ENCODE measurements at regions not wholly inside any gene's neighbourhood (a gene's known extent, or its start where the extent isn't known, plus 50 kb on each side); places are given as distances from the start of the nearest gene placed in this dataset.

DNA sequence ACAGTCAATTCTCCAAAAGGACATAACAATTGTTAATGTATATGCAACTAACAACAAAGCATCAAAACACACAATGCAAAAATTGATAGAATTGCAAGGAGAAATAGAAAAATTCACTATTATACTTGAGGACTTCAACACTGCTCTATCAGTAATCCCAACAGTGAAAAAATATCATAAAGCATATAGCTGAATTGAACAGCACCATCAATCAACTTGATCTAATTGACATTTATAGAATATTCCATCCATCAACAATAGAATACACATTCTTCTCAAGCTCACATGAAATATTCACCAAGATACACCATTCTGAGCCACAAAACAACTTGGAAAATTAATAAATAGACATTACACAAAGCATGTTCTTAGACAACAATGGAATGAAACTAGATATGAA is 60.1 kb upstream of the ASXL3 start:
- TF ChIP-seq ZFP30 (CRISPR knock-in tag; IDR thresholded peaks at IDR 0.05) (no peak), GLIS3 (CRISPR knock-in tag; IDR thresholded peaks at IDR 0.05) (no peak), CSDC2 (CRISPR knock-in tag; IDR thresholded peaks at IDR 0.05) (no peak), ZFP3 (CRISPR knock-in tag; IDR thresholded peaks at IDR 0.05) (no peak), OSR1 (CRISPR knock-in tag; IDR thresholded peaks at IDR 0.05) (no peak), ZC3H10 (CRISPR knock-in tag; IDR thresholded peaks at IDR 0.05) (no peak), RARB (CRISPR knock-in tag; IDR thresholded peaks at IDR 0.05) (no peak), ESRRG (CRISPR knock-in tag; IDR thresholded peaks at IDR 0.05) (no peak), ZNF70 (CRISPR knock-in tag; IDR thresholded peaks at IDR 0.05) (no peak), PPARA (CRISPR knock-in tag; IDR thresholded peaks at IDR 0.05; ENCODE audit: borderline replicate concordance) (no peak), SNAI2 (CRISPR knock-in tag; IDR thresholded peaks at IDR 0.05) (no peak), ARNTL (CRISPR knock-in tag; IDR thresholded peaks at IDR 0.05; ENCODE audit: borderline replicate concordance, low read depth) (no peak), BACH2 (CRISPR knock-in tag; IDR thresholded peaks at IDR 0.05; ENCODE audit: borderline replicate concordance) (no peak), ISL1 (CRISPR knock-in tag; IDR thresholded peaks at IDR 0.05) (no peak), ZNF8 (CRISPR knock-in tag; IDR thresholded peaks at IDR 0.05) (no peak)
- TF ChIP-seq, protein P1, sequence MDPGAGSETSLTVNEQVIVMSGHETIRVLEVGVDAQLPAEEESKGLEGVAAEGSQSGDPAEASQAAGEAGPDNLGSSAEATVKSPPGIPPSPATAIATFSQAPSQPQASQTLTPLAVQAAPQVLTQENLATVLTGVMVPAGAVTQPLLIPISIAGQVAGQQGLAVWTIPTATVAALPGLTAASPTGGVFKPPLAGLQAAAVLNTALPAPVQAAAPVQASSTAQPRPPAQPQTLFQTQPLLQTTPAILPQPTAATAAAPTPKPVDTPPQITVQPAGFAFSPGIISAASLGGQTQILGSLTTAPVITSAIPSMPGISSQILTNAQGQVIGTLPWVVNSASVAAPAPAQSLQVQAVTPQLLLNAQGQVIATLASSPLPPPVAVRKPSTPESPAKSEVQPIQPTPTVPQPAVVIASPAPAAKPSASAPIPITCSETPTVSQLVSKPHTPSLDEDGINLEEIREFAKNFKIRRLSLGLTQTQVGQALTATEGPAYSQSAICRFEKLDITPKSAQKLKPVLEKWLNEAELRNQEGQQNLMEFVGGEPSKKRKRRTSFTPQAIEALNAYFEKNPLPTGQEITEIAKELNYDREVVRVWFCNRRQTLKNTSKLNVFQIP (CRISPR knock-in tag; IDR thresholded peaks at IDR 0.05; ENCODE audit: borderline replicate concordance, low read depth): no peak
- TF ChIP-seq, protein P2, sequence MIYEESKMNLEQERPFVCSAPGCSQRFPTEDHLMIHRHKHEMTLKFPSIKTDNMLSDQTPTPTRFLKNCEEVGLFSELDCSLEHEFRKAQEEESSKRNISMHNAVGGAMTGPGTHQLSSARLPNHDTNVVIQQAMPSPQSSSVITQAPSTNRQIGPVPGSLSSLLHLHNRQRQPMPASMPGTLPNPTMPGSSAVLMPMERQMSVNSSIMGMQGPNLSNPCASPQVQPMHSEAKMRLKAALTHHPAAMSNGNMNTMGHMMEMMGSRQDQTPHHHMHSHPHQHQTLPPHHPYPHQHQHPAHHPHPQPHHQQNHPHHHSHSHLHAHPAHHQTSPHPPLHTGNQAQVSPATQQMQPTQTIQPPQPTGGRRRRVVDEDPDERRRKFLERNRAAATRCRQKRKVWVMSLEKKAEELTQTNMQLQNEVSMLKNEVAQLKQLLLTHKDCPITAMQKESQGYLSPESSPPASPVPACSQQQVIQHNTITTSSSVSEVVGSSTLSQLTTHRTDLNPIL (CRISPR knock-in tag; IDR thresholded peaks at IDR 0.05; ENCODE audit: low read depth): no peak
- TF ChIP-seq, protein P3, sequence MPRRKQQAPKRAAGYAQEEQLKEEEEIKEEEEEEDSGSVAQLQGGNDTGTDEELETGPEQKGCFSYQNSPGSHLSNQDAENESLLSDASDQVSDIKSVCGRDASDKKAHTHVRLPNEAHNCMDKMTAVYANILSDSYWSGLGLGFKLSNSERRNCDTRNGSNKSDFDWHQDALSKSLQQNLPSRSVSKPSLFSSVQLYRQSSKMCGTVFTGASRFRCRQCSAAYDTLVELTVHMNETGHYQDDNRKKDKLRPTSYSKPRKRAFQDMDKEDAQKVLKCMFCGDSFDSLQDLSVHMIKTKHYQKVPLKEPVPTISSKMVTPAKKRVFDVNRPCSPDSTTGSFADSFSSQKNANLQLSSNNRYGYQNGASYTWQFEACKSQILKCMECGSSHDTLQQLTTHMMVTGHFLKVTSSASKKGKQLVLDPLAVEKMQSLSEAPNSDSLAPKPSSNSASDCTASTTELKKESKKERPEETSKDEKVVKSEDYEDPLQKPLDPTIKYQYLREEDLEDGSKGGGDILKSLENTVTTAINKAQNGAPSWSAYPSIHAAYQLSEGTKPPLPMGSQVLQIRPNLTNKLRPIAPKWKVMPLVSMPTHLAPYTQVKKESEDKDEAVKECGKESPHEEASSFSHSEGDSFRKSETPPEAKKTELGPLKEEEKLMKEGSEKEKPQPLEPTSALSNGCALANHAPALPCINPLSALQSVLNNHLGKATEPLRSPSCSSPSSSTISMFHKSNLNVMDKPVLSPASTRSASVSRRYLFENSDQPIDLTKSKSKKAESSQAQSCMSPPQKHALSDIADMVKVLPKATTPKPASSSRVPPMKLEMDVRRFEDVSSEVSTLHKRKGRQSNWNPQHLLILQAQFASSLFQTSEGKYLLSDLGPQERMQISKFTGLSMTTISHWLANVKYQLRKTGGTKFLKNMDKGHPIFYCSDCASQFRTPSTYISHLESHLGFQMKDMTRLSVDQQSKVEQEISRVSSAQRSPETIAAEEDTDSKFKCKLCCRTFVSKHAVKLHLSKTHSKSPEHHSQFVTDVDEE (CRISPR knock-in tag; IDR thresholded peaks at IDR 0.05): no peak
- TF ChIP-seq, protein P4, sequence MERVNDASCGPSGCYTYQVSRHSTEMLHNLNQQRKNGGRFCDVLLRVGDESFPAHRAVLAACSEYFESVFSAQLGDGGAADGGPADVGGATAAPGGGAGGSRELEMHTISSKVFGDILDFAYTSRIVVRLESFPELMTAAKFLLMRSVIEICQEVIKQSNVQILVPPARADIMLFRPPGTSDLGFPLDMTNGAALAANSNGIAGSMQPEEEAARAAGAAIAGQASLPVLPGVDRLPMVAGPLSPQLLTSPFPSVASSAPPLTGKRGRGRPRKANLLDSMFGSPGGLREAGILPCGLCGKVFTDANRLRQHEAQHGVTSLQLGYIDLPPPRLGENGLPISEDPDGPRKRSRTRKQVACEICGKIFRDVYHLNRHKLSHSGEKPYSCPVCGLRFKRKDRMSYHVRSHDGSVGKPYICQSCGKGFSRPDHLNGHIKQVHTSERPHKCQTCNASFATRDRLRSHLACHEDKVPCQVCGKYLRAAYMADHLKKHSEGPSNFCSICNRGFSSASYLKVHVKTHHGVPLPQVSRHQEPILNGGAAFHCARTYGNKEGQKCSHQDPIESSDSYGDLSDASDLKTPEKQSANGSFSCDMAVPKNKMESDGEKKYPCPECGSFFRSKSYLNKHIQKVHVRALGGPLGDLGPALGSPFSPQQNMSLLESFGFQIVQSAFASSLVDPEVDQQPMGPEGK (CRISPR knock-in tag; IDR thresholded peaks at IDR 0.05; ENCODE audit: borderline replicate concordance): no peak
- ATAC-seq: no peak

DNA sequence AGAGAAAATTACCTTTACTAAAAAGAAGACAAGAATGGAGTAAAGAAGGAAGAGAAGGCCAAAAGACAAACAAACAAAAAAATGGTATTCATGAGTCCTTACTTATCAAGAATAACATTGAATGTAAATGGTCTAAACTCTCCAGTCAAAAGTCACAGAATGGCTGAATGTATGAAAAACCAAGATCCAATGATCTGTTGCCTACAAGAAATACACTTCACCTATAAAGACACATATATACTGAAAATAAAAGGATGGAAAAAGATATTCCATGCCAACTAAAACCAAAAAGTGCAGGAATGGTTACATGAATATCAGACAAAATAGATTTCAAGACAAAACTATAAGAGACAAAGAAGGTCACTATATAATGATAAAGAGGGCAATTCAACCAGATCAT is 65.0 kb upstream of the ASXL3 start:
- TF ChIP-seq BACH2 (CRISPR knock-in tag; IDR thresholded peaks at IDR 0.05; ENCODE audit: borderline replicate concordance) (no peak), ZNF565 (CRISPR knock-in tag; conservative IDR thresholded peaks at IDR 0.05; ENCODE audit: low read depth) (no peak), GLIS3 (CRISPR knock-in tag; IDR thresholded peaks at IDR 0.05) (no peak), ARNTL (CRISPR knock-in tag; IDR thresholded peaks at IDR 0.05; ENCODE audit: borderline replicate concordance, low read depth) (no peak)
- TF ChIP-seq, protein P1 (CRISPR knock-in tag; IDR thresholded peaks at IDR 0.05; ENCODE audit: borderline replicate concordance, low read depth): no peak
- no peak for ATAC-seq

DNA sequence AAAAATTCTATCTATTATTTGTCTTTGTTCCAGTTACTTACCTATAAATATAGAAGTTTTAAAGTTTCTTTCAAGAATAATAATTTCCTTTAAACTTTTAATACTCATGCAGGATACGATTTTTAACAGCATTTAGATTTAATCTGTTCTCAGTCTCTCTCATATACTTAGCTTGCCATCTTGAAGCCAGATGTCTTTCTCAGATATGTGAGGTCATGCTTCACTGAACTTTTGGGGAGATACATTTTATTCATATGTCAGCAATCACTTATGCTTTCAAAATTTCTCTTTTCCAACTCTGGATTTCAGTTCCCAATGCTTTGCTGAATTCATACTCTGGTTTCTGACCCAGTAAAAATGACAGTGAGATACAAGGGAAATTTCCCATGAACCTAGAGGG is 66.5 kb upstream of the CCDC178 start:
- no peak for ATAC-seq
- TF ChIP-seq CSDC2 (CRISPR knock-in tag; IDR thresholded peaks at IDR 0.05): no peak
- TF ChIP-seq ZNF70 (CRISPR knock-in tag; IDR thresholded peaks at IDR 0.05): no peak
- no peak for TF ChIP-seq GLIS3 (CRISPR knock-in tag; IDR thresholded peaks at IDR 0.05)
- TF ChIP-seq ZNF8 (CRISPR knock-in tag; IDR thresholded peaks at IDR 0.05): no peak
- TF ChIP-seq, protein P3 (CRISPR knock-in tag; IDR thresholded peaks at IDR 0.05): no peak
- no peak for TF ChIP-seq OSR1 (CRISPR knock-in tag; IDR thresholded peaks at IDR 0.05)

Measured in SK-N-SH treated with all-trans-retinoic acid at 6 μM for 48 hours (cell line).